DOHH2 (cell line): ENCODE measurements at regions not wholly inside any gene's neighbourhood (a gene's known extent, or its start where the extent isn't known, plus 50 kb on each side); places are given as distances from the start of the nearest gene placed in this dataset.

Source experiments
- EZH2phosphoT487 ChIP-seq: fragments of 200-600 bp; sonication (generic); IDR thresholded peaks from 2 replicates; pipeline ENCODE4 v1.6.1; 2017; ENCODE audit warnings: borderline replicate concordance, mild to moderate bottlenecking, antibody characterized with exemption, low read length, moderate library complexity, mixed read lengths
- TF ChIP-seq, protein P1 (sequence below): fragments of 200-600 bp; sonication (generic); IDR thresholded peaks from one replicate; pipeline ENCODE4 v1.5.1; 2014; ENCODE audit warnings: antibody characterized with exemption, mild to moderate bottlenecking, low read depth, low read length; ENCODE audit not compliant: poor library complexity, severe bottlenecking

DNA sequence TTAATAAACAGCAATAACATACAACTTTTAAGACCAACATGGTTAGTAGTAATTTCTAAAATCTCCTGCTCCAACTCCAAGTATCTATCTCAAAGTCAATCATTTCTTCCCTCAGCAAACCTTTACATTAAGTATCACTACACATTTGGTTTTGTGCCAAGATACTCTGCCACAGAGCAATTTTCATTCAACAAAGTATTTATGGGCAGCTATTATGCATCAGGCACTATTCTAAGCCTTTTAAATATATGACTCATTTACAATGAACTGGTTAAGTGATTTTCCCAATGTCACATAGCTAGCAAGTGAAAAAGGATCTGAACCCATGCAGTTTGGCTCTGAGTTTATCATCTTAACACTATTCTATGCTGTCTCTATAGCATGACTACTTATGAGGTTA lies 264.3 kb downstream of the NOL4 start:
- TF ChIP-seq, protein P1, sequence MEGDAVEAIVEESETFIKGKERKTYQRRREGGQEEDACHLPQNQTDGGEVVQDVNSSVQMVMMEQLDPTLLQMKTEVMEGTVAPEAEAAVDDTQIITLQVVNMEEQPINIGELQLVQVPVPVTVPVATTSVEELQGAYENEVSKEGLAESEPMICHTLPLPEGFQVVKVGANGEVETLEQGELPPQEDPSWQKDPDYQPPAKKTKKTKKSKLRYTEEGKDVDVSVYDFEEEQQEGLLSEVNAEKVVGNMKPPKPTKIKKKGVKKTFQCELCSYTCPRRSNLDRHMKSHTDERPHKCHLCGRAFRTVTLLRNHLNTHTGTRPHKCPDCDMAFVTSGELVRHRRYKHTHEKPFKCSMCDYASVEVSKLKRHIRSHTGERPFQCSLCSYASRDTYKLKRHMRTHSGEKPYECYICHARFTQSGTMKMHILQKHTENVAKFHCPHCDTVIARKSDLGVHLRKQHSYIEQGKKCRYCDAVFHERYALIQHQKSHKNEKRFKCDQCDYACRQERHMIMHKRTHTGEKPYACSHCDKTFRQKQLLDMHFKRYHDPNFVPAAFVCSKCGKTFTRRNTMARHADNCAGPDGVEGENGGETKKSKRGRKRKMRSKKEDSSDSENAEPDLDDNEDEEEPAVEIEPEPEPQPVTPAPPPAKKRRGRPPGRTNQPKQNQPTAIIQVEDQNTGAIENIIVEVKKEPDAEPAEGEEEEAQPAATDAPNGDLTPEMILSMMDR, result no peak
- no peak for TF ChIP-seq EZH2phosphoT487
